ENCODE measurements at regions not wholly inside any gene's neighbourhood (a gene's known extent, or its start where the extent isn't known, plus 50 kb on each side); places are given as distances from the start of the nearest gene placed in this dataset.

- TF ChIP-seq CTCF (IDR thresholded peaks at IDR 0.05) (no peak), POLR2A (IDR thresholded peaks at IDR 0.05) (no peak)
These were observed 538.7 kb upstream of the MGMT start for GRCh38 chr10:128928231-128928836.
